Testis (tissue), 2 donors: ENCODE measurements at regions not wholly inside any gene's neighbourhood (a gene's known extent, or its start where the extent isn't known, plus 50 kb on each side); places are given as distances from the start of the nearest gene placed in this dataset.

Experiments
- CTCF ChIP-seq, 3 experiments: fragments of 450-650 bp in 2 of 3; fragments of 200-600 bp in 1 of 3; sonication (generic) in 1 of 3; IDR thresholded peaks; one replicate each; pipeline ENCODE4 v1.5.1; 2016 to 2019; ENCODE audit warnings: antibody characterized with exemption in 3 of 3, mild to moderate bottlenecking in 2 of 3, moderate library complexity in 1 of 3
- POLR2A ChIP-seq: fragments of 450-650 bp; IDR thresholded peaks from one replicate; pipeline ENCODE4 v1.6.1; 2017; ENCODE audit warnings: antibody characterized with exemption, mild to moderate bottlenecking, moderate library complexity

GRCh38 chr4:112801341-112801740, 164.4 kb downstream of the LARP7 start:
- TF ChIP-seq CTCF (IDR thresholded peaks at IDR 0.05) (no peak), POLR2A (no peak)
